OCI-M2 (cell line): ENCODE measurements at regions not wholly inside any gene's neighbourhood (a gene's known extent, or its start where the extent isn't known, plus 50 kb on each side); places are given as distances from the start of the nearest gene placed in this dataset.
"Not testable (repeated sequence)": the region's sequence is repeated elsewhere in the genome, so short reads cannot be mapped to it uniquely, and the experiment has no call there.

Experiments used
- DNase-seq: peaks from one replicate; lab custom pipeline; 2025; ENCODE audit not compliant: unreplicated experiment; lab: John Stamatoyannopoulos, UW

DNA sequence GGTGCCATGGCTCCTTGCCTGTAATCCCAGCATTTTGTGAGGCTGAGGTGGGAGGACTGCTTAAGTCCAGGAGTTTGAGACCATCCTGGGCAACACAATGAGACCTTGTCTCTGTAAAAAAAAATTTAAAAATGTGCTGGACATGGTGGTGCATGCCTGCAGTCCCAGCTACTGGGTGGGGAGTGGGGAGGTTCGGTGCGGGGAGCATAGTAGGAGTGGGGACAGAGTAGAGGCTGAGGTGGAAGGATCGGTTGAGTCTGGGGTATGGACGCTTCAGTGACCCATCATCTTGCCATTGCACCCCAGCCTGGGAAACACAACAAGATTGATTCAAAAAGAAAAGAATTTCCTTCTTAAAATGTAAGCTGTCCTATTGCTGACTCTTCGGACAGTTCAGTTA, 1490.0 kb upstream of the GBE1 start:
- no peak for DNase-seq

DNA sequence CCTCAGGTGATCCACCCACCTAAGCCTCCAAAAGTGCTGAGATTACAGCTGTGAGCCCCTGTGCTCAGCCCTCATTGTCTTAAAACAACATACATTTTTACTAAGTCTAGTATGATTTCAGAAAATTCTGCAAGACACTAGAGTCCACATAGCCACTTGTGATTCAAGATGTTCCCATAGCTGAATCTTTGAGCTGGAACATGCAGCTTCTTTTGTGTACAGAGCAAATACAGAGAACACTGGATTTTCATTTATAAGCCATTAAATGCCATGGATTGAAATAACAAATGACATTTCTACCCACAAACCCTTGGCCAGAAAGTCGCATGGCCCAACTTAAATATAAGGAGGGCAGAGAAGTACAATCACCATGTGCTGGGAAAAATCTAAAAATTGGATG, 1489.2 kb upstream of the GBE1 start:
- no peak for DNase-seq

DNA sequence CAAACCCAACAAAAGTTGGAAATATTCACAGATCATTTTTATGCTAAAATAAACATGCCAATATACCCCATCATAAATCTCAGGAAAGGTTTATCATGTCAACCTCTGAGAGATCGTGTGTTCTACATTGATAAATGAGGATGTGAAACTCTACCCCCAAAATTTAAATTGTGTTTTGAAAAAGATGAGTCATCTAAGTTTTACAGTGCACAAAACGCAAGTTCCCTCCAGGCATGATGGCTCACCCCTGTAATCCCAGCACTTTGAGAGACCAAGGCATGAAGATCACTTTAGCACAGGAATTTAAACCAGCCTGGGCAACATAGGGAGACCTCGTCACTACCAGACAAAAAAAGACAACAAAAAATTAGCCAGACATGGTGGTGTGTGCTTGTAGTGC, 1487.0 kb upstream of the GBE1 start:
- DNase-seq, result no peak

- no peak for DNase-seq
Observed at GRCh38 chr3:83235180-83235814, 1473.9 kb upstream of the GBE1 start.

DNA sequence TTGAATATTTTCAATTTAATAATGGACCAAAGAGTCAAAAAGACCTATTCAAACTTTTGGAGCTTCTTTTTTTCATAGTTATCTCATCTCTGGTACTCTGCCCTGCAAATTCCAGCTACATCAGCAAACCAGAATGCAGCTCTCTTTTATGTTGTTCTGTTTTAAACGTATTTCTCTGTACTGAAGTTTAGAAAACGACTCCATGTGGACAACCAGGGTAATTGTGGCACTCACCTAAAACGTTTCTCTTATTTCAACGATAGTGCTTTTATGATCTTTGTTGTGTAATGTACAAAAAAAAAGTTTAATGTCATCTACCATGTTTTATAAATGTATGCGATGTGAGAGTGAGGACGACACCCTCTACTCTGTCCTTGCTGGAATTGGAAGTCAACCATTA, 1472.3 kb upstream of the GBE1 start:
- DNase-seq, result no peak

DNA sequence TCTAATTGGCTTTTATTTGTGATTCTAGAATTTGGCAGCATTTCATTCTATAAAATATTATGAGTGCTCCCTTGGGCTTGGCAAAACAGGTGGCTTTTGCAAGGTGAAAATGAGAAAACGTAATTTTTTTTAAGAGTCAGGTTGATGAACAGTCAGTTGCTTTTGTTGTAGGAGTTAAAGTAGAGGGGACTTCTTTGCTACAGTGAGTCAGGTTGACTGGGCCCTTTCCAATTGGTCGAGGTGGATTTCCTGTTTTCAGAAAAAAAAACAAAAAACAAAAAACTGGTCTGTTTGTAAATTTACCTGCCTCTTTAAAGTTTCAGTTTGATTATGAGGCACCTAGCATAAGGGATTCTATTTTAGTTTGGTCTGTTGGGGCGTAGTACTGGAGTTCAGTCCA, 1469.4 kb upstream of the GBE1 start:
- DNase-seq, result no peak

GRCh38 chr3:83230376-83230775, 1468.9 kb upstream of the GBE1 start:
- no peak for DNase-seq

DNA sequence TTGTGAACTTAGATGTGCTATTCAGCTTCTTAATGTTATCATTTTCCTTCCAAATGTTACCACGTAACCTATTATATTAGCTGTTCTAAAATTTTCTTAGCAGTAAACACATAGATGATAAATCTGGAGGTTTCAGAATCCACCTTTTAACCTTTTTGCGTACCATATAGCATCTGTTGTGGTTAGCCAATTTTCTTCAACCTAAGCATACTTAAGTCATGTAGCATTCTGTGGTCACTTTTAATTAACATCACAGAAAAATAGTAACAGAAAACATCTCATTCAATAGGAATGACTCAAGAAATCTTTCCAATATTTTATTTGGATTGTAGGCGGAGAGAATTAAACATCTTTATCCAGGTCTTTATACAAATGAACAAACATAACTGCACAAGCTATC, 1465.3 kb upstream of the GBE1 start:
- DNase-seq, result no peak

DNA sequence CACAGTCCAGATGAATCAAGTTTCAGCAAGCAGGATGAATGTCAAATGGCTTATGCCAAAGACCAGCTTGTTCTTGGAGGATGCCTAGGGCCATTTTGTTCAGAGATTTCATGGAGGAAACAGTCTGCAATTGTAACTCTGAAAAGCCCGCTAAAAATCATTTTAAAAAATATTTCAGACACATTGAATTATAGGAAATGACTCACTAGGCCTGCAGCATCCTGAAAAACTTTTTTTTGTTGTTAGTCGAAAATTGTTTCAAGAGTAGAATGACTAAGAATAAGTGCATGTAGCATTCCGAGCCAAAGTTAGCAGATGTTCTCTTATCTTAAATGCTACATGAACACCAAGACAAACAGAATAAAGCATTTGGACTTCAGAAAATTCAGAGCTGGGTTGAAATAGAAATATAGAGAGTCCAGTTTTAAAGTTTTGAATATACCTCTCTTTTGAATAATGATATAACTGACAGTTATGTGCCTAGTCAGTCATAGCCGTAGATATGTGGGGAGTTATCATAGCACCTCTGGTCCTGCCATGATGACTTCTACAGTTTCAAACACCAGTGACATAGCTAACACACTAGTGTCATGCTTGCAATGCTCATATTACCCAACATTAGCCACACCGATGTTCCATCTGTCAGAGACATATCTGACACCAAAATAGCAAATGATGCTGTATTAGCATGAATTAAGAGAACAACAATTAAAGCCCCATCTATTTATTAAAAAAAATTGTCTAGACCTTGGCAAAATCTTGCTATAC, 1462.8 kb upstream of the GBE1 start:
- DNase-seq, result no peak

- no peak for DNase-seq
Observed at GRCh38 chr3:83218383-83219200, 1457.1 kb upstream of the GBE1 start.

- DNase-seq, result not testable (repeated sequence)
Observed at GRCh38 chr3:83217595-83218118, 1456.2 kb upstream of the GBE1 start.

DNA sequence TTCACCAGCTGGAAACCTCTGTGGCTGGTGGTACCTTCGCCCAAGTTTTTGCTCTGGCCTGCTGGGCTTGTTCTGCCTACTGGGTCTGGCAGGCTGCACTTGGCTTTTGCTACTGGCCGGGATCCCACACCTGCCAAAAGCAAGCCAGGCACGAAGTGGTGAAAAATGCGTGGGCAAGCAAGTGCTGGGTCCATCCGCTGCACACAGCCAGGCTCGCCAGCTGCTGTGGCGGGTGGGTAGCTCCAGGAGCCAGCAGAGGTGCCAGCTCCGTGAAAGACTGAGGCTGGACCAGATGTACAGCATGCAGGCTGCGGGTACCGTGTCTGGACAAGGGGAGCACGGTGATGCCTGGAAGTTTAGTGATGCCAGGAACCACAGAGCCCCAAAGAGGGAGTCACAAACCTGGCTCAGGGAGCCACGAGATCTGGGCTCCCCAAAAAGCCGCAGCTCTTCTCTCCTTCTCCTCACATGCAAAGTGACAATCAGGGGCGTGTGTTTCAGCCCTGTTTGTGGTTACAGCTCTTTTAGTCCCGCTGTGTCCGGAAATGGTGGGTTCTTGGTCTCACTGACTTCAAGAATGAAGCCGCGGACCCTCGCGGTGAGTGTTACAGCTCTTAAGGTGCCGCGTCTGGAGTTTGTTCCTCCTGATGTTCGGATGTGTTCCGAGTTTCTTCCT, 1455.6 kb upstream of the GBE1 start:
- DNase-seq, result no peak

- no peak for DNase-seq
Observed at GRCh38 chr3:83195243-83195642, 1433.8 kb upstream of the GBE1 start.

DNA sequence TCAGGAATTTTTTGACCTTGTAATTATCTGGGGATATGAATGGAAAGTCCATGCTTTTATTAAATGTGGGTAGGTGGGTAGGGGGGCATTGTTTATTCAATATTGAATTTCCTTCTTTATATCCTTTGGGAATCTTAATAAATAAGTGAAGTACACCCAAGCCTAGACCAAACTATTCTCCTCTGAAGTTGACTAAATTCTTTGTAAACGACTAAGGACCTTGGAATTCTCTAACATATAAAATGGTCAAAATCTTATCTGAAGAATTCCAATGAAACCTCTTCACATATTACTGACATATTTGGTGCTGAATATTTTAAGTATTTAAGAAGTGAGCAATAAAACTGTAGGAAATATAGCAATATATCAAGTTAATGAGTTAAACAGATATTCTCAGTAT, 1432.1 kb upstream of the GBE1 start:
- no peak for DNase-seq

DNA sequence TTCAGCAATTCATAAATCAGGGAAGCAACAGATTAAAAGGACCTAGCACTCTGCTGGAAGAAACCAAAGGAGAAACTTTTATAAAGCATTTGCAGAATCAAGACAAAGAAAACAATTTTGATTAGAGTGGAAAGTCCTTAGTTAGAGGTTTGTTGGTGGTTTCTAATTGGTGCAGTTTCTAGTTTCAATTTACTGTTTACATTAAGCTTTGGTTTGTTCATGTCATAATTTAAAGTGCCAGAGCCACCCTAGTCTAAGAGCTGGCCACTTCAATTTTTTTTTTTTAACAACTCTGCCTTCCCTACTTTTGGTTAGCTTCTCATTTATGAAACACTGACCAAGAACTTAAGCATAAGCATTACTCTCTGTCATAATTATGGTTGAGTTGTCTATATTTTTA, 1428.2 kb upstream of the GBE1 start:
- DNase-seq, result no peak

DNA sequence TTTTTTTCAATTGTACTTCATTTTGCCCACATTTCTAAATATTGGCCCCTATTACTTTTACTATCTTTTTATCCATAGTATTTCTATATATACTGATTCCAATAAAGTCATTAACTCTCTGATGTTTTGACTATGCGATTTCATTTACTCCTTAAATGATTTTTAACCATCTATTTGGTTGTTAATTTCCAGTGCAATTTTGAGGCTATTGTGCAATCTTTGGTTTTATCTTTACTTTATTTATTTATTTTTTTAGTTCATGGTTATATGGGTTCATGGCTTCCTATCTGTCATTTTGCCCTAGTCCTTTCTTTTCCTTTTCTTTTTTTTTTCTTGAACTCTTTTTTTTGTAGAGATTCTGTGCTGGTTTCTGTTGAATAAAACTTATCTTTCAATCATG, 1408.0 kb upstream of the GBE1 start:
- DNase-seq, result no peak

DNA sequence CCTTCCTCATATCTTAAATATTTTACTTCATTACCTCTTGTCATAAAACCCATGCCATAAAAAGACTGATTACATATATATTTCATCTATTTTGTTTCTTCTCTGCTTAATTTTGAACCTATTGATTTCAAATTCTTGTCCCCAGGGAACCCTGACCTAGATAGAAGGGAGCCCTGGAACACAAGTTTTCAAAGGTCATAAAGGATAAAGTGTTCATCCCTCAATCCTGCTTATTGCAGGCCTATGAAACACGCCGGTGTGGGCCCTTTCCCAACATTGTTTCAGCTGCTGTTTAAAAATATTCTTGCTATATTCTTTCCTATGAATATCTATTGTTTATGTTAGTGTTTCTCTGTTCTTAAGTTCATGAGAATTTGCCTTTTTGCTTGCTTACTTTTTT, 1389.5 kb upstream of the GBE1 start:
- no peak for DNase-seq

DNA sequence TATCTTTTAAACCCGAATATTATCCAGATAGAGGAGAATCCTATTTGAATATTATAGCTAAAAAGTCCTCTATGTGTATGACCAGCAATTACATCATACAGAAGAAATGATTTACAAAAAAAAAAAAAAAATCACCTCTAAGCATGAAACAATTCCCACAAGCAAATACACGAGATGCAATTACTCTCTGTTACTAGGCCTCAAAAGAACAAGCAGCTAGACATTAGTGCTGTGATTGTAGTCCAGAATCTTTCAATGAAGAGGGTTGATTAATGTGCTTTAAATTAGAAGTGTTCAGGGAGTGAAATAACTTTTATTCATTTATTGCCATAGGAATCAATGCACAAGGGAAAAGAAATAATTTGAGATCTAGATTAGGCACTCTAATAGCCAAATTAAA, 1379.5 kb upstream of the GBE1 start:
- no peak for DNase-seq

GRCh38 chr3:83131236-83131635, 1369.8 kb upstream of the GBE1 start:
- no peak for DNase-seq

DNA sequence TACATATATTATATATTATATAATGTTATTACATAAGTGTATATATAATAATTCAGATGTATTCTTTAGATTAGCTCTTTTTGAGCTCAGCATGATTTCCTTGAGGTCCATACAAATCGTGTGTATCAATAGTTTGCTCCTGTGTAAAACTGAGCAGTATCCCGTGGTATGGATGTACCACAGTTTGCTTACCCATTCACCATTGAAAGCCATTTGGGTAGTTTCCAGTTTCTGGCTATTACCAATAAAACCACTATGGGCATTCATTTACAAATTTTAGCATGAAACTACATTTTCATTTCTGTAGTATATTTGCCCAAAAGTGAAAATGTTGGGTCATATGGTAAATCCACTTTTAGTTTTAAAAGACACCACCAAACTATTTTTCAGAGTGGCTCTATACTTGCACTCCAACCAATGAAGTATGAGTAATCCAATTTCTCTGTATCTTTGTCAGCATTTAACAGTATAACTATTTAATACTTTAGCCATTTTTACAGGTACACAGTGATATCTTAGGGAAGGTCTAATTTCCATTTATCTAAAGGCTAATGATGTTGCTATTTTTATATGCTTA, 1361.4 kb upstream of the GBE1 start:
- DNase-seq, result no peak

GRCh38 chr3:83093222-83093572, 1331.8 kb upstream of the GBE1 start:
- DNase-seq, result no peak
